SK-N-SH (cell line): ENCODE measurements at regions not wholly inside any gene's neighbourhood (a gene's known extent, or its start where the extent isn't known, plus 50 kb on each side); places are given as distances from the start of the nearest gene placed in this dataset.

Source experiments
- CTCF ChIA-PET: fragments of 300-600, 350-600 bp; formaldehyde crosslinking; extraction: SDS; loops from one replicate; lab custom pipeline; 2021; lab: Yijun Ruan, JAX
- POLR2A ChIA-PET: fragments of 350-600 bp; sonication (Branson Sonifier 250); formaldehyde crosslinking; extraction: SDS; loops from one replicate; lab custom pipeline; 2020; ENCODE audit warnings: antibody characterized with exemption, inconsistent platforms; lab: Yijun Ruan, JAX
- DNase-seq: peaks from one replicate; pipeline ENCODE4 v3.0.0; 2012
- H2AFZ ChIP-seq: fragments of 200-600 bp; sonication (generic); 2 replicates; pipeline ENCODE4 v1.8.1; 2016; ENCODE audit warnings: antibody characterized with exemption, mild to moderate bottlenecking, low read depth
- H3F3A ChIP-seq: fragments of 200-600 bp; sonication (generic); replicated peaks from 2 replicates; pipeline ENCODE3; 2016; ENCODE audit warnings: antibody characterized with exemption, mild to moderate bottlenecking; ENCODE audit not compliant: insufficient read depth
- H3K27ac ChIP-seq, 2 experiments: fragments of 200-500 bp in 1 of 2; fragments of 200-600 bp in 1 of 2; sonication (Bioruptor generic) in 1 of 2; sonication (generic), shearing (Covaris generic) in 1 of 2; 2 replicates each; pipeline versions ENCODE4 v1.5.1 to v1.6.1; 2014 to 2016; ENCODE audit warnings: low read depth in 2 of 2, inconsistent platforms in 1 of 2, low read length in 1 of 2, mild to moderate bottlenecking in 1 of 2, mixed read lengths in 1 of 2
- H3K27me3 ChIP-seq: fragments of 200-600 bp; sonication (generic), shearing (Covaris generic); 2 replicates; pipeline ENCODE4 v1.6.1; 2016; ENCODE audit warnings: mixed run types; ENCODE audit not compliant: insufficient read depth
- H3K36me3 ChIP-seq, 2 experiments: fragments of 200-500 bp in 1 of 2; fragments of 200-600 bp in 1 of 2; sonication (Bioruptor generic) in 1 of 2; sonication (generic) in 1 of 2; replicated peaks in 1 of 2; 2 replicates each; pipeline versions ENCODE3 to v1.5.1; 2014 to 2016; ENCODE audit warnings: low read length in 1 of 2, mild to moderate bottlenecking in 1 of 2; ENCODE audit not compliant: insufficient read depth in 2 of 2, control insufficient read depth in 1 of 2
- H3K4me1 ChIP-seq, 2 experiments: fragments of 200-500 bp in 1 of 2; fragments of 200-600 bp in 1 of 2; sonication (Bioruptor generic) in 1 of 2; sonication (generic), shearing (Covaris generic) in 1 of 2; 2 replicates each; pipeline versions ENCODE4 v1.5.1 to v1.6.1; 2014 to 2016; ENCODE audit warnings: low read depth in 1 of 2, low read length in 1 of 2, mixed run types in 1 of 2; ENCODE audit not compliant: insufficient read depth in 2 of 2, control insufficient read depth in 1 of 2
- H3K4me2 ChIP-seq: fragments of 200-600 bp; sonication (generic), shearing (Covaris generic); 2 replicates; pipeline ENCODE4 v1.6.1; 2017; ENCODE audit warnings: mixed run types
- H3K4me3 ChIP-seq, 2 experiments: fragments of 200-500 bp in 1 of 2; fragments of 200-600 bp in 1 of 2; sonication (Bioruptor generic) in 1 of 2; sonication (generic), shearing (Covaris generic) in 1 of 2; 2 replicates each; pipeline versions ENCODE4 v1.5.1 to v1.8.1; 2014 to 2016; ENCODE audit warnings: low read depth in 2 of 2, inconsistent platforms in 1 of 2, low read length in 1 of 2, mild to moderate bottlenecking in 1 of 2, mixed read lengths in 1 of 2, moderate library complexity in 1 of 2
- H3K79me2 ChIP-seq: fragments of 200-600 bp; sonication (generic); 2 replicates; pipeline ENCODE4 v1.8.1; 2017; ENCODE audit warnings: mild to moderate bottlenecking; ENCODE audit not compliant: insufficient read depth
- H3K9ac ChIP-seq: fragments of 200-600 bp; sonication (generic); 2 replicates; pipeline ENCODE4 v1.6.1; 2017; ENCODE audit warnings: mixed run types
- H3K9me2 ChIP-seq: fragments of 200-600 bp; sonication (generic); 2 replicates; pipeline ENCODE4 v1.6.1; 2017; ENCODE audit warnings: mixed run types
- H3K9me3 ChIP-seq: fragments of 200-600 bp; sonication (generic); 2 replicates; pipeline ENCODE4 v1.6.1; 2017; ENCODE audit warnings: mixed run types, mild to moderate bottlenecking, moderate library complexity
- H4K20me1 ChIP-seq: fragments of 200-600 bp; sonication (generic); 2 replicates; pipeline ENCODE4 v1.6.1; 2017; ENCODE audit warnings: mild to moderate bottlenecking, mixed run types; ENCODE audit not compliant: insufficient read depth
- CHD2 ChIP-seq: fragments of 150-350 bp; IDR thresholded peaks from 2 replicates; pipeline ENCODE4 v1.6.1; 2018; ENCODE audit warnings: low read length; ENCODE audit not compliant: partially characterized antibody
- ELF1 ChIP-seq: IDR thresholded peaks from 2 replicates; pipeline ENCODE4 v1.4.0; 2012
- FOXJ3 ChIP-seq: sonication (generic); formaldehyde crosslinking; IDR thresholded peaks from 2 replicates; pipeline ENCODE4 v1.5.1; 2020; ENCODE audit warnings: mild to moderate bottlenecking, missing genetic modification reagents
- GABPA ChIP-seq: IDR thresholded peaks from 2 replicates; pipeline ENCODE4 v1.4.0; 2012; ENCODE audit warnings: low read depth, mild to moderate bottlenecking
- GATA2 ChIP-seq: sonication (generic); formaldehyde crosslinking; IDR thresholded peaks from 2 replicates; pipeline ENCODE4 v1.5.0; 2020; ENCODE audit warnings: mild to moderate bottlenecking, missing genetic modification reagents
- JUND ChIP-seq: IDR thresholded peaks from 2 replicates; pipeline ENCODE4 v1.4.0; 2012
- RAD21 ChIP-seq: IDR thresholded peaks from 2 replicates; pipeline ENCODE4 v1.6.1; 2012; ENCODE audit warnings: mild to moderate bottlenecking, low read length
- RFX5 ChIP-seq: IDR thresholded peaks from 2 replicates; pipeline ENCODE4 v1.6.1; 2012; ENCODE audit warnings: mild to moderate bottlenecking, improper control_type of control experiment, low read length
- RXRA ChIP-seq: IDR thresholded peaks from 2 replicates; pipeline ENCODE4 v1.4.0; 2012; ENCODE audit warnings: low read depth, mild to moderate bottlenecking, borderline replicate concordance
- TCF12 ChIP-seq: IDR thresholded peaks from 2 replicates; pipeline ENCODE4 v1.4.0; 2012
- WGBS: methylation state at CpG from one replicate; pipeline ENCODE4 v1.1.6; 2017; ENCODE audit warnings: low lambda C conversion rate; 5-methylcytosine and 5-hydroxymethylcytosine counted together
- TF ChIP-seq, protein P1 (sequence below): IDR thresholded peaks from 2 replicates; pipeline ENCODE4 v1.4.0; 2012; ENCODE audit warnings: low read depth
- TF ChIP-seq, protein P2 (sequence below): IDR thresholded peaks from 2 replicates; pipeline ENCODE4 v1.4.0; 2012; ENCODE audit warnings: low read depth, borderline replicate concordance
- TF ChIP-seq, protein P3 (sequence below): fragments of 200-600 bp; sonication (generic); IDR thresholded peaks from 2 replicates; pipeline ENCODE4 v1.6.1; 2017; ENCODE audit warnings: antibody characterized with exemption, mild to moderate bottlenecking, moderate library complexity
- TF ChIP-seq, protein P4 (sequence below): IDR thresholded peaks from 2 replicates; pipeline ENCODE4; 2012
- TF ChIP-seq, protein P5 (sequence below): fragments of 150-350 bp; IDR thresholded peaks from 2 replicates; pipeline ENCODE4 v1.6.1; 2017; ENCODE audit warnings: antibody characterized with exemption, low read length, low read depth, borderline replicate concordance

DNA sequence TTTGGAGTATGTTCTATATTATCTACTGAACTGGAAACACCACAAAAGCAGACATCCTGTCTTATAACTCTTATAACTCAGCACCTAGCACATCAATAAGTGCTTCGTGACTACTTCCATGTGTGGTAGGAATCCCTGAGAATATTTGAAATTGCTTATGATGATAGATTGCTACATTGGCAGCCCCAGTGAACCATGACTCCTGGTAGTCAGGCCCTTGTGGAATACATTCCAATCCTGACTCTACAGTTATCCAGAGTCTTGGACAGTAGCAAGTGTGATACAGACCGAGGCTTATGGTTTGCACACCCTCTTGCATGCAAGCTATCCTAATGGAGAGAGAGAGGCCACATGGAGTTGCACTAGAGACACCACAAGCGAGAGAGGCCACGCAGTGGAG, 59.5 kb upstream of the PHF21A start:
- Histone ChIP-seq H3K9me2 (no peaks in the 10 kb centered on the region), H3K4me2 (no peak overlapping the region), H3K9ac (no peak overlapping the region), H3F3A (no peaks in the 10 kb centered on the region), H3K79me2 (no peaks in the 10 kb centered on the region), H2AFZ (no peak overlapping the region), H3K9me3 (no peaks in the 10 kb centered on the region), H3K4me3 (no peak overlapping the region), H3K4me1 (no peaks in the 10 kb centered on the region), H3K36me3 (no peaks in the 10 kb centered on the region), H3K27me3 (no peaks in the 10 kb centered on the region; the same call in 1 of the 2 replicates), H3K27ac (no peak overlapping the region), H4K20me1 (no peaks in the 10 kb centered on the region)
- POLR2A ChIA-PET, result no interaction called here
- CTCF ChIA-PET, result interaction anchor here (1.0 to 1.1 kb wide), 2 partner anchors 15 to 57 kb away, joined by 3 read pairs; no protein-coding TSS in a partner anchor
- DNase-seq, result no peak
- WGBS, result 31% methylated on average over 4 of the region's 4 CpGs
- TF ChIP-seq ELF1 (no peak), CHD2 (no peak), RAD21 (no peak), GABPA (no peak), JUND (no peak), FOXJ3 (CRISPR knock-in tag) (no peak), GATA2 (no peak), RFX5 (no peak), RXRA (no peak), TCF12 (no peak)
- TF ChIP-seq, protein P1, sequence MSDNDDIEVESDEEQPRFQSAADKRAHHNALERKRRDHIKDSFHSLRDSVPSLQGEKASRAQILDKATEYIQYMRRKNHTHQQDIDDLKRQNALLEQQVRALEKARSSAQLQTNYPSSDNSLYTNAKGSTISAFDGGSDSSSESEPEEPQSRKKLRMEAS, result no peak
- TF ChIP-seq, protein P2, sequence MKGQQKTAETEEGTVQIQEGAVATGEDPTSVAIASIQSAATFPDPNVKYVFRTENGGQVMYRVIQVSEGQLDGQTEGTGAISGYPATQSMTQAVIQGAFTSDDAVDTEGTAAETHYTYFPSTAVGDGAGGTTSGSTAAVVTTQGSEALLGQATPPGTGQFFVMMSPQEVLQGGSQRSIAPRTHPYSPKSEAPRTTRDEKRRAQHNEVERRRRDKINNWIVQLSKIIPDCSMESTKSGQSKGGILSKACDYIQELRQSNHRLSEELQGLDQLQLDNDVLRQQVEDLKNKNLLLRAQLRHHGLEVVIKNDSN, result no peak
- TF ChIP-seq, protein P3, sequence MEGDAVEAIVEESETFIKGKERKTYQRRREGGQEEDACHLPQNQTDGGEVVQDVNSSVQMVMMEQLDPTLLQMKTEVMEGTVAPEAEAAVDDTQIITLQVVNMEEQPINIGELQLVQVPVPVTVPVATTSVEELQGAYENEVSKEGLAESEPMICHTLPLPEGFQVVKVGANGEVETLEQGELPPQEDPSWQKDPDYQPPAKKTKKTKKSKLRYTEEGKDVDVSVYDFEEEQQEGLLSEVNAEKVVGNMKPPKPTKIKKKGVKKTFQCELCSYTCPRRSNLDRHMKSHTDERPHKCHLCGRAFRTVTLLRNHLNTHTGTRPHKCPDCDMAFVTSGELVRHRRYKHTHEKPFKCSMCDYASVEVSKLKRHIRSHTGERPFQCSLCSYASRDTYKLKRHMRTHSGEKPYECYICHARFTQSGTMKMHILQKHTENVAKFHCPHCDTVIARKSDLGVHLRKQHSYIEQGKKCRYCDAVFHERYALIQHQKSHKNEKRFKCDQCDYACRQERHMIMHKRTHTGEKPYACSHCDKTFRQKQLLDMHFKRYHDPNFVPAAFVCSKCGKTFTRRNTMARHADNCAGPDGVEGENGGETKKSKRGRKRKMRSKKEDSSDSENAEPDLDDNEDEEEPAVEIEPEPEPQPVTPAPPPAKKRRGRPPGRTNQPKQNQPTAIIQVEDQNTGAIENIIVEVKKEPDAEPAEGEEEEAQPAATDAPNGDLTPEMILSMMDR, result no peak
- TF ChIP-seq, protein P4, sequence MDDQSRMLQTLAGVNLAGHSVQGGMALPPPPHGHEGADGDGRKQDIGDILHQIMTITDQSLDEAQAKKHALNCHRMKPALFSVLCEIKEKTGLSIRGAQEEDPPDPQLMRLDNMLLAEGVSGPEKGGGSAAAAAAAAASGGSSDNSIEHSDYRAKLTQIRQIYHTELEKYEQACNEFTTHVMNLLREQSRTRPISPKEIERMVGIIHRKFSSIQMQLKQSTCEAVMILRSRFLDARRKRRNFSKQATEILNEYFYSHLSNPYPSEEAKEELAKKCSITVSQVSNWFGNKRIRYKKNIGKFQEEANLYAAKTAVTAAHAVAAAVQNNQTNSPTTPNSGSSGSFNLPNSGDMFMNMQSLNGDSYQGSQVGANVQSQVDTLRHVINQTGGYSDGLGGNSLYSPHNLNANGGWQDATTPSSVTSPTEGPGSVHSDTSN, result no peak
- TF ChIP-seq, protein P5, sequence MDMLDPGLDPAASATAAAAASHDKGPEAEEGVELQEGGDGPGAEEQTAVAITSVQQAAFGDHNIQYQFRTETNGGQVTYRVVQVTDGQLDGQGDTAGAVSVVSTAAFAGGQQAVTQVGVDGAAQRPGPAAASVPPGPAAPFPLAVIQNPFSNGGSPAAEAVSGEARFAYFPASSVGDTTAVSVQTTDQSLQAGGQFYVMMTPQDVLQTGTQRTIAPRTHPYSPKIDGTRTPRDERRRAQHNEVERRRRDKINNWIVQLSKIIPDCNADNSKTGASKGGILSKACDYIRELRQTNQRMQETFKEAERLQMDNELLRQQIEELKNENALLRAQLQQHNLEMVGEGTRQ, result no peak

GRCh38 chr11:46178513-46178912, 57.3 kb upstream of the PHF21A start:
- no peak for TF ChIP-seq RXRA
- TF ChIP-seq, all 33 proteins: peak for 0
- Histone ChIP-seq H3K4me1 (no peaks in the 10 kb centered on the region), H3K9ac (no peak overlapping the region), H3F3A (no peaks in the 10 kb centered on the region), H4K20me1 (no peaks in the 10 kb centered on the region), H3K79me2 (no peaks in the 10 kb centered on the region), H3K9me2 (no peaks in the 10 kb centered on the region), H2AFZ (no peak overlapping the region), H3K27ac (no peak overlapping the region), H3K4me2 (no peak overlapping the region), H3K36me3 (no peaks in the 10 kb centered on the region), H3K27me3 (no peaks in the 10 kb centered on the region; the same call in 1 of the 2 replicates), H3K4me3 (no peak overlapping the region), H3K9me3 (no peaks in the 10 kb centered on the region)
- ChIA-PET POLR2A (no interaction called here), CTCF (no interaction called here)
- DNase-seq, result no peak
- WGBS, result 94% methylated on average over 4 of the region's 4 CpGs
